Stimulated activated CD4-positive, alpha-beta T cell treated with anti-CD3 and anti-CD28 coated beads, Interleukin-15, amount 100 ng/mL, for 1 hour (primary cell): ENCODE measurements at regions not wholly inside any gene's neighbourhood (a gene's known extent, or its start where the extent isn't known, plus 50 kb on each side); places are given as distances from the start of the nearest gene placed in this dataset.

ENCODE experiments used
- DNase-seq, 2 donors: peaks; one replicate each; pipeline ENCODE4 v3.0.0-alpha.2; 2020; ENCODE audit warnings: low read depth in 1 of 2, low spot score in 1 of 2

DNA sequence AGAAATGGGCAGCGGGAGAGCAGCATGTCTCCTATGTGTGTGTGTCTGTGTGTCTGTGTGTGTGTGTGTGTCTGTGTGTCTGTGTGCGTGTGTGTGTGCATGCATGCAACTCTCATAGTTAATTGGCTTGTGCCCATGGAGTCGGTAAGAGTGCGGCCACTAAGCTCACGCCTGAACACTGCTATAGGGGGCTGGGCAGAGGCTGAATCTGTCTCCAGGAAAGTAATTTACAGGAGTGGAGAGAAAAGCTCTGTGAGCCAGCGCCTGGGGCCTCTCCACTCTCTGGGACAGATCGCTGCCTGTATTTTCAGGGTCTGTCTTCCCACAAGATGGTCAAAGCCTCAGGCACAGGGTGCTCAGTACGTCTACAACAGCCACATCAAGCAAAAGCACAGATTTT, 553.4 kb downstream of the TNS1 start:
- no peak for DNase-seq

DNA sequence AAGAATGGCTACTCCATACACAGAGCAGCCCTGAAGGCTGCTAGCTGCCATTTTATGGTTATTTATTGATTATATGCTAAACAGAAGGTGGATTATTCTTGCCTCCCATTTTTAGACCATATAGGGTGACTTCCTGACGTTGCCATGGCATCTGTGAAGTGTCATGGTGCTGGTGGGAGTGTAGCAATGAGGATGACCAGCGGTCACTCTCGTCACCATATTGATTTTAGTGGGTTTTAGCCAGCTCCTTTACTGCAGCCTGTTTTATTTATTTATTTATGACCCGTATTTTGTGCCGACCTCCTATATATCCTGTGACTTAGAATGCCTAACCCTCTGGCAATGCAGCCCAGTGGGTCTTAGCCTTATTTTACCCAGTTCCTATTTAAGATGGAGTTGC, 553.9 kb downstream of the TNS1 start:
- DNase-seq = no peak

DNA sequence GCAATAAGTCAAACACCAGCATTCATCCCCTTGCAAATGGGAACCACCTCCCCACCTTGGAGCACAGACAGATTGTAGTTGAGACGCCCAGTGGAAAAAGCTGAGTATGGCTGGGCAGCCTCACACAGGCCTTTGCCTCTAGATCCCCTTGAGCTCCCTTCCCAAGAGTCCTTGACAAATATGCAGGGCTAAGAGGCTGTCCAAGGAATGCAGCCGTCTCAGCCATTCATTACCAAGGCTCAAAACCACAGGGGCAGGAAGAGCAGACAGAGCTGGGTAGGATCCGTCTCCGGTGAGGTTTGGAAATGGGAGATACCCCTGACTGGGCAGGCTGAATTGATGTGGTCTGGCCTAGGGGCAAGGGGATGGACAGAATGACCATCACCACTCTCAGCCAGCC, 557.1 kb downstream of the TNS1 start:
- DNase-seq = no peak

DNA sequence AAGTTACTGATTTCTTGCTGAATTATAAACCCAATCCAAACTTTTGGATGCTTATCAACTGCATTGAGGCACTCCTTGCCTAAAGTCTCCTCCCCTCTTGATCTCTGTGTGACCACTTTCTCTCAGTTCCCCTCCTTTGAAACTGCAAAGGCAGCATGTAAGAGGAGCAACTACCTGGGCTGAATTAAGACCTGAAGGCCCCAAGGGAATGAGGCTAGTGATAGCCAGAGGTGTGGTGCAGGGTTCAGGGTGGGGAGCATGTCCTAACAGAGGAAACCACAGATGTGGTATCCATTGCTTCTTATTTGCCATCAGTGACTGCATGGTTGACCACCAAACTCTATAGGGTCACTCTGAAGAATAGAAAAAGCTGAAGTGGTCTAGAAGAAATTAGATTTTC, 557.9 kb downstream of the TNS1 start:
- no peak for DNase-seq

DNA sequence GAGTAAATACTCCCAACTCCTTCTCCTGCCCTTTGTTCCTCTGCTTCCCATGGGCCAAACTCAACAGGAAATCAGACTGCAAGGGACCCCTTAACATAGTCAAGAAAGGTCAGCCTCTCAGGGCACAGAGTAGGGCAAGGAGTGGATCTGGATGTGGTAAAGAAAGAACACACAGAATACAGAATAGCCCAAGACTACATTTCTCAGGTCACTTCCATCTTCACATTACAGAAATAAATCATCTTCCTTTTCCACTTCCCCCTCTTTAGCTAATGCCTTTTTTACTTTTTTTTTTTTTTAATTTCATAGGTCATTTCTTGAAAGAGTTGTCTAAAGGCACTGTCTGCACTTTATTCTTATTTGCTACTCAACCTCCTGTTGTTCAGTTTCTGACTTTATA, 558.3 kb downstream of the TNS1 start:
- DNase-seq = no peak

DNA sequence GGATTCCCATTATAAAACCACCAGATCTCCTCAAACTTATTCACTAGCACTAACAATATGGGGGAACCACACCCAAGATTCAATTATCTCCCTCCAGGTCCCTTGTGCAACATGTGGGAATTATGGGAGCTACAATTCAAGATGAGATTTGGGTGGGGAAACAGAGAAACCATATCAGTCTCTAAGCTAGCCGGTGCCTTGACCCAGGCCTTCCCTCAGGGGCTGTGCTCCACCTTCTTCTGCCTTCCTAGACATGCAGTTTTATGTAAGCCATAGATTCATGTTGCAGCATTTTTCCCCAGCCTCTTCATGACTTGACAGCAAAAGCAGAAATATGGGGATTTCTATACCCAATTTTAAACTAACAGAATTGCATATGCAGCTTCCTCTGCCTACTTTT, 559.2 kb downstream of the TNS1 start:
- DNase-seq = no peak

DNA sequence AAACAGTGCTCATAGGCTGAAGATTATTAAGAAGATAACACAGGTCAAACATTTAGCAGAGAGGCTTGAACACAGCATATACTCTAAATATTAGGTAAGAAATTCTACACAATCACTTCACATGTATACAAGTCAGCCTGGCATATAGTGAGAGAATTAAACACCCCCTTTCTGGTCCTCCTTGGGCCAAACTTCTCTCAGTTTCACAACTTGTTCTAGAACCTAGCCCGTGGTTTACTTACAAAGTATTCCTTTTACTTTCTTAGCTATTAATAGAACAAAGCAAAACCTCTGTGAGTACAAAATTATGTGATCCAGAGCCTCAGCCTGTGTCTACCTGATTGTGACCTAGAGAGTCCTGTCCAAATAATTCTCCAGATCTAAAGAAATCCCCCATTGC, 562.8 kb downstream of the TNS1 start:
- DNase-seq = no peak

DNA sequence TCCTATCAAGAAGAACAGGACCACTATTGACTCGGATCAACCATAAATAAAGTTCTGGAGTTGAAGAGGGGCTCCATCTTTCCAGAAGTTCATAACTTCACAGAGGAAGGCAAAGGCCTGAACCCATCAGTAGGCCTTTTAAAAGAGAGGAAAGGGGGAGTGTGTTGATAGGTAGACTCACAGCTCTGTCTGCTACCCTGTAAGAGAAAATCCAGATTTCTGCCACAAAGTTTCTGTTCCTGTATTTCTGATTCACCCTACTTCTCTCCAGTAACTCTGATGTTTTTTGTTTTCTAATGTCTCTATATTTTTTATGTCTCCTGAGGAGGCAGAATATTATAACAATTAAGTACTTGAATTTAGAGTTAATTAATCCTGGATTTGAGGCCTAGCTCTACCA, 564.0 kb downstream of the TNS1 start:
- DNase-seq = no peak

DNA sequence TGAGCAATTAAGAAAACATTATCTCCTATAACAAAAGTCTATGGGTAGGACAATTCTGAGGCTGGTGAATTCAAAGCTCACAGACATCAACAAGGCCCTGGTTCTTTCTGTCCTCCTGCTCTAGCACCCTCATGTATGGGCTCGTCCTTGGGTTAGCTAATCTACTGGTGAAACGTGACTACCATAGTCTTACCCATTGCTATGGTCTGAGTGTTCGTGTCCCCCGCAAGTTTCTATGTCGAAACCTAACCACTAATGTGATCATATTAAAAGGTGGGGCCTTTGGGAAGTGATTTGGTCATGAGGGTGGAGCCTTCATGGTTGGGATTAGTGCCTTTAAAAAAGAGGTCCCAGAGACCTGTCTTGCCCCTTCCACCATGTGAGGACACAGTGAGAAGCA, 564.7 kb downstream of the TNS1 start:
- no peak for DNase-seq

DNA sequence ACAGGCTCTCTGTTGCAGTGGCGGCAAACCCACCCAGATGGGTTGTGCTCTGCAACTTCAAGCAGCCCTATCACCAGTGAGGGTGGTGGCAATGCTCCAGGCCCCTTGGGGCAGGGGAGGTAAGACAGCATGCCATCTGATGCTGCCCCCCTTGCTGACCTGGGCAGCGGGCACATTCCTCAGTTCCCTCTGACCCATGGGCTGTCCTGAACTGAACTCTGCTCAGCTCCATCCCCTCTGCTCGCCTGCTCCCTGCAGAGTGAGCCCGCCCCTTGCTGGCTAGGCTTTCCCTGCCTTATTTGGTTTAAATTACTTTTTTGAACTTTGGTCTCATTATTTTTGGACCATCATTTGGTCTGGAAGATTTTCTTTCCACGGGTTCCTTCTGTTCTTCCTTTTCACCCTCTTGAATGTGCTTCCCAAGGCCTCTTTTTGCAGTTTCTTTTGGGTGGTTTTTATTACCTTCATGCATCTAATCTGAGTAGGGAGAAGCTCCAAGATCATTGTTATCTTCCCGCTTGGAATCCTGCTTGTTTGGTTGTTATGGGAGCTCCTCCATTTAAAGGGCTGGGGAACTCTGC, 565.4 kb downstream of the TNS1 start:
- DNase-seq = no peak

DNA sequence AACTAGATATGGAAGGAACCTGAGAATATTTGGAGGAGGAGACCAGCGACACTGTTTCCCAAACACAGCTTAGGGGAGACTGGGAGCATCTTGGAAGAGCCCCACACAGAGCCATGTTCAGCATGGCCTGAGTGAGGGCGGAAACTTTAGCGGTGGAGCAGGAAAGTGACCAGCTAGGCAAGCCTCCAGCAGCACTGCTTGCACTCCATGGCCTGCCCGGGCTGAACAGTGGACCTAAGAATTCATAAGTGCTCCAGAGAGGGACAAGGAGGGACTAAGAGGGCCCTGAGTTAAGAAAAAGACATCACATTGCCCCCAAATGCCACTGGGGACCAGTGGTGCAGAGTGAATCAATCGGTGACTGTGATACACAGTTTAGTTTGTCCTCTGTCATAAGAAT, 566.4 kb downstream of the TNS1 start:
- no peak for DNase-seq

DNA sequence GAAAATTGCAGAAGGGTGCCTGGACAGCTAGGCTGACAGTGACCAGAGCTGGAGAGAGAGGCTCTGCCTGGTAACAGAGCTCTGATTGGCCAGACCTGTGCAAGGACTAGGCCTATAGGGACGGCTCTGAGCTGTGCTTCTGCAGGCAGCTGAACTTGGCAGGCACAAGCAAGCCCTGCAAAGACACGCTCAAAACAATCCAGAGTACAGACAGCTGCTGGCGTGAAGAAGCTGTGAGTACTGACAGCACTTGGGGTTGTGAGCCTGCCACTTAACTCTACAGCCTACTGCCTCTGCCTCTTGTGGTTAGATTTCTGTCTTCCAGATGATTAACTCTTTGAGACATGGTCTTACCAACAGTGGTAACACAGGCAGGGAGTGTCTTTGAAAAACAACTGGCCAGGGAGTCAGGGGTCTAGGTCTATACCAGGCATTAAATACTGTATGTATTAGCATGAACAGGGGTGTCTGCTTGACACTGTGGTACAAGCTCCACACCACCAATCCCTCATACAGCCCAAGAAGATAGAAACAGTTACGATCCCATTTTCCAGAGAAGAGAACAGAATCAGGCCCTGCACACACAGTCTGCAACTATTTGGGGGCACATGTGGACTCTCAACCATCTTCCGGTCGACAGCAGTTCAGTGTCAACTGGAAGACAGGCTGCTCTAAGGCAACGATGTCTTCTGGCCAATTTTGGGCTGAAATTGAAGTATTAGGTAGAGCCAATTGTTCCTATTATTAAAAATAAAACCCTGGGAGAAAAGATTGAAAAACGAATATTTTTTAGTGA, 568.4 kb downstream of the TNS1 start:
- DNase-seq = no peak

DNA sequence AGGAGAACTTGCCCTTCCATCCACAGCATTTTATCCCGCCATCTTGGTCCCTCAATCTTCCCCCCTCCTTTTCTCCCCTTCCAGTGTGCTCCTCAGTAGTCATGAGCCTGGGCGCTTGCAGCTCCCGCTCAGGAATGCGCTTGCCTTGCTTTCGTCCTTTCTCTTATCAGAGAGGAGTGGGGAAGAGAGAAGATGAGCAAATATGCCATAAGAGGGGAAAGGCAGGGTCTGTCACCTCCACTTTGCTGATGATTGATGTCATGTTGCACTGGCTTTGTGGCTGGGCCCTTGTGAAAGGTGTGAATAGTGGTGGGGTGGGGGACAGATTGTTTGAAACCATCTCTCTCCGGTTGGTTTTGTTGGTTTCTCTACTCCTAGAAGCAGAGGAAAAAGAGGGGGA, 569.3 kb downstream of the TNS1 start:
- no peak for DNase-seq

DNA sequence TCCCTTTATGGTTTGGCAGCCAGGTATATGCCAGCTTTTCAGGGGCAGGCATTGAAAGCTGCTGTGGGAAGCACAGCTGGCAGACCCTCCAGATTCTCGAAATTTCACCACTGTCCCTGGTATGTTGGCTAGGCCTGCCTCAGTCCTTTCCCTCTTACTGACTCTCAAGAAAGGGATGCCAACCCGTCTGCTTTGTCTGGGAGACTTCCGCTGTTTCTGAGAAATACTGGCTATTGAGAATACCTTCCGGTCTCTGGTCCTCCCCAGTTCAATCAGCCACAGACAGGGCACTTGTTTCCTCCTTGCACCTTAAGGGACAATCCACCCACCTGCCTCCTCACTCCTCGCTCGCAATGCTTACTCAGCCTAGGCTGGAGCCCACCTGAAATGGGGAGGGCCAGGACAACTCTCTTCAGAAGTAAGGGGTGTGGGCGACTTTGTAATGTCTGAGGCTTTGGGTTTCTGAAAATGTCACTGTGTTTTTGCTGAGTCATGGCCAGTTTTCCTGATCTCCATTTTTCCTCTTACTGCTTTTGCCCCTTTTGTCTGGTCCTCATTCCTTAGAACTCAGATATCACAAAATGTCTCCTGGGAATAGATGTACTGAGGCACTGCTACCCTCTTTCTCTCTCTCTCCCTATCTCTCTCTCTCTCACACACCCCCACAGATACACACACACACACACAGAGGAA, 571.1 kb downstream of the TNS1 start:
- no peak for DNase-seq

DNA sequence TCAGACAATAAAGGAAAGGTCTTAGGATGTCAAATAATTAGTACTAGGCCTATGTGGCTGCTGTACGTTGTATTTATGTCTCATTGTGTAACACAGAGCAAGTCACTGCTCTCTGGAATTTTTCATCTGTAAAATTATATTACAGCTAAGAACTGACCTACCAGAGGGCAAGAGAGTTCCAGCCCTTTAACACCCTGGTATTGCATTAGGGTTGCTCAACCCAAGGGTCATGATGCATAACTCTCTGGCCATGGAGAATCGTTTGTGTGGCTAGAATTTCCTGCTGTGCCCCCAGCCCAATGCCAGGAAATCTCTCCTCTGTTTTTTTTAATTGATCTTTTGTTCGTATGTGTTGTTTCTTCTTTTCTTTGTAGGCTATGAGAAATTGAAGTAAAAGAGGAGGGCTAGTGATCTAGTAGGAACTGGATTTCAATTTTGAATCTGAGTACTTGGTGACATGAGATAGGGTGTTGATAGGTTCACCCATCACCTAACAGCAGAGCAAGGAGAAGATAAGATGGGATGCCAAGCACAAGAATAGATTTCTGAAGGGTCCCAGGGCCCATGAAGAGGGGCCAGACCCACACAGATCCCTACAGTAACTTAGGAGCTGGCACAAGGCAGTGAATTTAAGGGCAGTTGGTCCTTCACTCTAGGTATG, 571.2 kb upstream of the TNP1 start:
- no peak for DNase-seq

DNA sequence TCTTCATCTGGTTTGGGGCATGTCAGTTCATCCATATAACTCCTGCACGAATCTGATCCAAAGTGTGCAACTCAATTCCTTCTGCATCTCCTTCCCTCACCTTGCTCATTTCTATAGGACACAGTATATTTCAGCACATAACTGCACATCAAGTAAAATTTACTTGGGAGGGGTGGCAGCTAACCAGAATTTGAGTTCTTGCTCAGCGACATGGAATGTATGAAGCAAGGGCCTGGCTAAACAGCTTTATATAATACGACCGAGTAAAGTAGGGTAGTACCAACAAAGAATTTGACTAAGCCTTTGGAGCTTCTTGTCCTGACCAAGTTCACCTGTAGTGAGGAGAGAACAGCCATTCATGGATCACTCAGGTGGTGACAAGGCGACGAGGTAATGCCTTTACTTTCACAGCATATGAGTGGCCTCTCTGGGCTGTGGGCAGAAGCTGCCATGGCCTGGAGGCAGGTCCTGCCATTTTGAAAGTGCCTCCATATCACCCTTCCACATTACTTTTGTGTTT, 570.2 kb upstream of the TNP1 start:
- DNase-seq = no peak

DNA sequence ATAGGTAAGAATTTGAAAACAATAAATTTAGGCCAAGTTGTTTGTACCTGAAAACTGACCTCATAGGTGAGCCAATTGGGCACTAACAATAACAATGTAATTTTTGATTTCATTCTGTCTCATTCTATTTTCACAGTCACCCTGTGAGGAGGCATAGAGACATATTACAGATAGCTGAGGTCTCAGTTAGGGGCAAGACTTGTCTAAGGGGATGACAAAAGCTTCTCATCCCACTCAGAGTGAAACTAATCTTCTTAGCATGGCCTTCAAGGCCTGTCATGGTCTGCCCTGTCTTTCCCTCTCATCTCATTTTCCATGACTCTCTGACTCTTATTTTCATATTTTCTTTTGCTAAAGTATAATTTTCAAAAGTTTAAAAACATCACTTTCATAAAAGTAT, 562.0 kb upstream of the TNP1 start:
- DNase-seq = no peak

DNA sequence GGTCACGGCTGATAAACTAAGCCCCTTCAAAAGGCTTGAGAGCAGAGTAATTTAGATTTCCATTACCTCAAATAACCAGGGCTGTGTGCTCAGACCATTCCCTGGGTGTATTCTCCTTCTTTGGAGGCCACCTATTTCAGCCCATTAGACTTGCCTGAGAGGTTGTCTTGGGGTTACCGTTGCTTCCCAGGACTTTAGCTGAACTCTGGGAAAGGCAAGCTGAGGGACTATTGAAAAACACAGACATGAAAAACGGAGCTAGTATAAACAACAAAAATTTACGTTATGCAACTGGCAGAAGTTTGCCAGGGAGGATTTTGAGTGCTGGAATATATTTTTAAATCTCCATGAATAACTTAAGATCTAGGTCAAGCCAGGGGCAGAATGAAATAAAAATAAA, 561.0 kb upstream of the TNP1 start:
- DNase-seq = no peak

DNA sequence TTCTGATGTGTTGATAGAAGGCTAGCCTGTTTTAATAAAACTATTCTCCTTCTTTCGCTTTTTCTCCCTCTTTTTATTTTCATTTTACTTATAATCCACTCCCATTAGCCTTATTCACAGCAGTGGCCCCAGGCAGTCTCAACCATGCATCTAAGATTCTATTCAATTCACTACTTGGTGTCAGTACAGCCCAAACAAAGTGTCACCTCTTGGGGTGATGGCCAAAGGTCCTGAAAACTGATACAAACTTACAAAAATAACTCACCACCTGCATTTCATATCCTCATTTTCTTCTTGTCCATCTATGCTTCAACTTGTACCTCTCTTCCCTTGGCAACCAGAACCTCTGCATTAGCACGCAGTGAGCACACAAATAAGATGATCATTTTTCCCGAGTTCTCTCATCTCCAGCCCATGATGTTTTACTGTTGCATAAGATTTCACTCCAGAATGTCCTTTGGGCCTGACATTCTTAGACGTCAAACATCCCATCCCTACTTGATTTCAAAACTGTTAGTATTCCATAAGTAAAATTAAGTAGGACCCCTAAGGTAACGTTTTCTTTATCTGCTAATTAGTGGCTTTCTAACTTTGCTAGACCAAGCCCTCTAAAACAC, 559.3 kb upstream of the TNP1 start:
- DNase-seq = no peak

DNA sequence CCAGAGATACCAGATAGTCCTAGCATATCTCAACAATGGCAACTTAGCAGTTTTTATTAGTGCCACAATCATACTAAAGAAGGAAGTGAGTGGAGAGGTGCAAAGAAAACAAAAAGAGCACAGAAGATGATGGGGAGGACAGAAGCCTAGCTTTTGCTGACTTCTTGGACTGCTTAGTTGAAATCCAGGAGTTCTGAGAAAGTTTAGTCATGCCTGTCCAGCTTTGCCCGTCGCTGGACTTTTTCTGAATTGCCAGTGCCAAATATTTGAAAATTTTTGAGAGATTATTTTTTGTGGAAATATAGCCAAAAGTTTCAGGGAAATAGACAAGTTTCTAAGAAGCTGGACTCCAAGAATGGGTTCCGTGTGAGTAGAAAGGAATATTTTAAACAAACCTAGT, 558.7 kb upstream of the TNP1 start:
- no peak for DNase-seq

DNA sequence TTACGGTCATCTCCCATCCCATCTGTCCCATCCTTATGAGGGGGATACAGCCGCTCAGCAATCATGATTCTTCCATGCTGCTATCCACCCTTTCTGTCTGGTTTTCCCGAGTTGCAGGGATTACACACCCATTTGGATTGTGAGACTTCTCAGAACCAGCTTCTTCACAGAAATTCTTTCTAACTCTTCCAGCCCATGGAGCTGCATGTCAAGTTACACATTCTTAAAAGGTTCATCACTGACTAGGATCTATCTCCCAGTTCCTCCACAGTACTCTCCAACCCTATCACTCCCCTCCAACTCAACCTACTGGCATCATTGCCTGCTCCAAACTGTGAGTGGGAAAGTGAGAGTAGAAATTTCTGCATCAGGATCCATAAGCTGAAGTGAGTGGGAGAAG, 558.2 kb upstream of the TNP1 start:
- DNase-seq = no peak
